ENCODE measurements at regions not wholly inside any gene's neighbourhood (a gene's known extent, or its start where the extent isn't known, plus 50 kb on each side); places are given as distances from the start of the nearest gene placed in this dataset.

- no peak for DNase-seq
These were observed 205.6 kb upstream of the EOLA2 start for GRCh38 chrX:150143721-150144440.

DNA sequence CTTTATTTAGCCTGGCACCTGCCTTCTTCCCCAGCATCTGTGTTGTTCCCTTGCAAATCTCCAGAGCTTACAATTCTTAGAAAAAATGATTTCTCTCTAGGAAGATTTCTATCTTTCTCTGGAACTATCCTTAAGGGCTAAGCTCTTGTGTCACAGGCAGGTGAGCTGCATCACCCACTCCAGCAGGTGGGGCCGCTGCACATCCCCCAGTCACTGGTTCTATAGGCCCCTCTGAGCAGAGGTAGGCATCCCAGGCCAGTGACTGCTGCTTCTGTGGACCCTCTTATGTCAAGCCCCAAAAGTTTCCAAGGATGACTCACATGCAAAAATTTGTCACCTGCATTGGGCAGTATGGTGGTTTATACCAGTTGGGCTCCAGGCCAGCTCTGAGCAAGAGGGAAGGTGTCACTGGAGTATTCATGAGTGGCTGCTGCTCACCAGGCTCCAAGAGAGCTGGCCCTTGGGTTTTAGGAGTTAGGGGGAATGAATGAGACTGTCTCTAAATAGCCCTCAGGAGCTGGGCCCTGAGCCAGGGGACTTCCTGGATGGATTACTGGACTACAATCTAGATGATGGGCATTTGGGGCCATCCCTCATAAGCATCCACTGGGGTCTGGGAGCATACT lies 208.1 kb upstream of the EOLA2 start:
- no peak for DNase-seq

DNA sequence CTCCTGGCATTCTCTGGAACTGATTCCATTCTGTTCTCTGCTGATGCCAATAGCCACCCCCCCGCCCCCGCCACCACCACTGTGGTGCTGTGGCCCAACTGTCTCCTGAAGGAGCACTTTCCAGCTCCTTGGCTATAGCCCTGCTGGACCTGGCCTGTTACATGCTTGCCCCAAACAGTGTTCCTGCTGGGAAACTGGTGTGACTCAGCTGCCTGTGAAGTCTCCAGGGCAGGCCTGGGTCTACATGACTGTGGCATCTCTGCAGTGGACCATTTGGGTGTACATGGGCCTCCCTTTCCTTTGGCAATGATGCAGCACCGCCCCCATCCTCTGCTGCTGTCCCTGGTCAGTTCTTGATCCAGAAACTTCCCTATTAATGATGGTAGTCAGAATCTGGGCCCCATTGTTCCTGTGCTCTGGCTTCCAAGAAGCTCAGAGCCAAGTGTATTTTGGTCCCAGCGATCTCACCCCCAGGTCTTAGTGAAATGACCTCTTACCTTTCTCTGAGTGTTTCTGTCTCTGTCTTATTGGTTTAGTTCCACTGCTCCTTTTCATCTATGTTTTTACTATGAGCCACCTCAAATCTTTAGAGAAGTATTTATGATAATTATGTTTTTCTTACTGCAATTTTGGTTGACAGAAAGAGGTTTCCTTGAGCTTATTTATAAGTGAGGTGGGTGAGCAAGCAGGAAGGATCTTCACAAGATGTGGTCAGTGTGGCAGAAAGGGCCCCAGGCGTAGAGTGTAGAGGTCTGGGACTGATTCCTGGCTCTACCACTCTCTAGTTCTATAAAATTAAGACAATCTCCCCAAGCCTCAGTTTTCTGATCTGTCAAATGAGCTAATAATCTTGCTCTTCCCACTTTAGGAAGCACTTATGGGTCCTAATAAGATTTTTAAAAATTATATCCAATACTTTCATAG lies 210.7 kb upstream of the EOLA2 start:
- no peak for DNase-seq

DNA sequence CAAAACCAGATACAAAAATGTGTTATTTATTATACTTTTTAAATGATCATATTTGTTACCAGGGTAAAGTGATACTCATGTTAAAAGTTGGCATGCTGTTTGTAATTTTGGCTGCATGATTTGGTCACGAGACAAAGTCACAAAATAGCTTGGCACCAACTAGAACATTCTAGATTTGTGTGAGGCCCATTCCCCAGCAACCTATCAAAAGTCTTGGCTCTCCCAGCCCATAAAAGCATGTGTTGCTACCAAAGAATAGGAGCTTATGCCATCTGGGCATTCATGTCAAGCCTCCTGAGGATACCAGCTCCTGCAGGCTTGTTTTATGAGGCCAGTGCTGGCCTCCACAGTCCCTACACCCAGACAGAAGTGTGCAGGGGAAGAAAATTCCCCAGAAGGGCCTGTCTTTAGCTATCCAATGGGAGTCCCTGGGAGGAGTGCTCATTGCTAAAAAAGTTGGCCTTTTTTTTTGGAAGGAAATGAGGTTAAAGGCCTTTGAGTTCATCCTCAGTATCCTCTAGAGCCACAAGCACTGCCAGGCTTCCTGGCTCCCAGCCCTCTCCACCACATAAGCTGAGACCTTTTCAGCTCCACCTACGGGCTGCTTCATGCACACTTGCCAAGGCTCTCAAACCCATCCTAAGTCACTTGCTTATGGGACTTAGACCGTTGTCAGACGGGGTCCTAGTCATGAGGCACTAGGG lies 211.9 kb upstream of the EOLA2 start:
- no peak for DNase-seq

DNA sequence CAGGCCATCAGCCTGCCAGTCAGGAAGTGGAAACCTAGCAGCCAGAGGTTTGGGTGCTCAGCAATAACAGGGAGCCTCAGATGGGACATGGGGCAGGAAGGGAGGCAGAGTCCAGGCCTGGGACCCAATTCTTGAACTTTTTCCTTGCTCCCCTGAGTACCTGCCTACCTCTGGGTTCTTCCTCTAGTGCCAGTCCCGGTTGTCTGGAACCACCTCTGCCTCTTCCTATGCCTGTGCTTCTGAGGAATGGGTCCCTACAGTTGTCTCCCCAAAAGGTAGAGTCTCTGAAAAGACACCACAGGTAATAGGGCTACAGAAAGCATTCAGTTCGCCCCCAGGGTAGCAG lies 212.4 kb upstream of the MAMLD1 start:
- no peak for DNase-seq

DNA sequence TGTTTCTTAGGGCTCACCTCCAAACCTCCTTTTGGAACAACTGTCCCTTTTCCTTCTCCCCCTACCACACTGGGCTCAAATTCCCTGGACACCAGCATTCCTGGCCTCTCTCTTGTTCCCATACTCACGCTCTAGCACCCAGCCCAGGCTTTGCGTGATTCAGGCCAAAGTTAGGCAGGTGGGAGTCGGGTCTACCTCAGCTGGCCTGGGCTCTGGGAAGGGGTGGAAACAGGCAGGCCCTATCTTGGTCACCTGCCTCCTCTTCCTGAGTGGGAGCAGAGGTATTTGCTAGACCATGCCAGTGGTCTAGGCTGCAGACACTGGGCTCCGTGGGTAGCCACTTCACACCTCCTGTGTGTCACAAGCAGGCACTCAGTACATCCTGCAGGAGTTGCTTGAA lies 211.1 kb upstream of the MAMLD1 start:
- DNase-seq, result no peak

DNA sequence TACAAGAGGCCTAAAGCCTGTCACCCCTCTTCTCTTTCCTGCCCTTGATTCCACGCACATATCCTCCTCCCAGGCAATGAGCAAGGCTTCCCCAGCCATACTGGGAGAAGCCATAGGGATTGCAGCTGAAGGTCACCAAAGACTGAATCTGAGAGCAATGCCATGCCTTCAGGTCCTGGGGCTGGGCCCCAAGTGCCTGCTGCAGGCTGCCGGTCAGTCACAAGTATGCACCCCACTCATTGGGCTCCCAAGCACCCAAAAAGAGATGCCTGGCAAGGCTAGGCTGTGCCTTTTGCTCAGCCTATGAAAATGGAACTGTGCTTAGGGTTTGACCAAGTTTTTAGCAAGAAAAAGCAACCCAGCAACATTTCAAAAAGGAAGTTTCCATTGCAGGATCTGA lies 210.6 kb upstream of the MAMLD1 start:
- DNase-seq, result no peak

GRCh38 chrX:150155436-150156035 lies 207.6 kb upstream of the MAMLD1 start:
- DNase-seq, result no peak

DNA sequence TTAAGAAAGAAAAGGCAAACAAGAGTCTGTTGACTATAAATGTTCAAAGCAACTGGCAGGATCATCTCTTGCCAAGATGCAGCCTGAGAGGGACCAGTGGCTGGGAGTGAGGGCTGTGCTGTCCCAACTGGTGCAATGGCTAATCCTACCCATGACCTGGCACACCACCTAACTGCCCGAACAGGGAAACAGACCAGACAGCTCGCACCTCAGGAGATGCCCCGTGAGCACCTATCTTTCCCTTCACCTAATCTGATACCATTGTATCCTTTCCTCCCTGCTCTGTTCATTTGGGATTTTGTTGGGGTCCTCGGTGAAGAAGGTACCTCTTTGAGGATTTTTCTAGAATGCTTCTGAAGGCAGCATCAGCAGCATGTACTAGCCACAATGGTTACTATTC lies 206.5 kb upstream of the MAMLD1 start:
- DNase-seq, result no peak

DNA sequence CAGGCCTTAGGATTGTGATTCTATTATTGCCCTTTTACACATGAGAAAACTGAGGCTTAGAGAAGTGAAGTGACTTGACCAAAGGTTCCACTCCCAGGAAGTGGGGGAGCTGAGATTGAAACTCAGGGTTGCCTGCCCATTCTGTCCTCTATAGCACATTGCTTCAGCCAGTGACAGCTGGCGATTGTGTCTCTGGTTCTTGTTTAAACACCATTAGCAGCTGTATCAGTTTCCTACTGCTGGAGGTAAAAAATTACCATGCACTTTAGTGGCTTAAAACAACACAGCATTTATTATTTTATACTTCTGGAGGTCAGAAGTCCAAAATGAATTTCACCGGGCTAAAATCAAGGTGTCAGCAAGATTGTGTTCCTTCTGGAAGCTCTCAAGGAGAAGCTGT lies 205.8 kb upstream of the MAMLD1 start:
- no peak for DNase-seq

GRCh38 chrX:150158554-150159332 lies 204.4 kb upstream of the MAMLD1 start:
- no peak for DNase-seq

- DNase-seq, result no peak
These were observed 203.6 kb upstream of the MAMLD1 start for GRCh38 chrX:150159537-150159936.

DNA sequence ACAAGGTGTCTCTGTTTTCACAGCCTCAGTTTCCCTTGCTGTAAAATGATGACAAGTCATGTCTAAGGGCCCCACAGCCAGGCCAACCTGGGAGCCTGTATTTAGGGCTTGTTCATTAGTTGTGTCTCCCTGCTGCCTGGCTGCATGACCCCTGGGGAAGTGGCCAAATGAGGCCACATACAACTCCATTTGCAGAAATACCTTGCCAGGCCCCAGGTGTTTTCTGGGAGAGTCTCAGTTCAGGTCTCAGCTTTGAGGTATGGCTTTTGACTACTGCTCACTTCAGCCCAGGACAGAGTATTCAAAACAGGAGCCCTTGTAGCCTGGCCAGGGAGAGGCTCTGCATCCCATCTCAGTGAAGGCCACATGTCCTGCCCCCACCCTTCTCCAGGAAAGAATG lies 202.5 kb upstream of the MAMLD1 start:
- DNase-seq, result no peak

DNA sequence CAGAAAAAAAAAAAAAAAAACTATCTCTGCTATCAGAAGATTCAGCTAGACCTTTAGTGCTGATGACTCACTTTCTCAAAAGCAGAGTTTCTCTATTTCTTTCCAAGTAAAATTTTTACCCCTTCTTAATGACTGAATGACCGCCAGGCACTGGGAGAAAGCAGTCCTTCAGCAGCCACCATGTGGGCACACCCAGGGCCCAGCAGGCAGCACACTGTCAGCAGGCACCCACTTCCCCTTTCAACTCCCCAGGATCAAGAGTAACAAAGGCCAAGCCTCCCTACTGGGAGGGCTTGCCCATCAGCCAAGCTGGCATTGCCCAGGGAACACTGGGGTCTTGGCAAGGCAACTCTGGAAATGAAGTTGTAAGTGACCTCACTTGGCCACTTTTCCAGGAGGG lies 201.9 kb upstream of the MAMLD1 start:
- DNase-seq, result no peak

GRCh38 chrX:150162141-150162540 lies 201.0 kb upstream of the MAMLD1 start:
- no peak for DNase-seq

GRCh38 chrX:150163221-150163930 lies 199.7 kb upstream of the MAMLD1 start:
- DNase-seq, result no peak

DNA sequence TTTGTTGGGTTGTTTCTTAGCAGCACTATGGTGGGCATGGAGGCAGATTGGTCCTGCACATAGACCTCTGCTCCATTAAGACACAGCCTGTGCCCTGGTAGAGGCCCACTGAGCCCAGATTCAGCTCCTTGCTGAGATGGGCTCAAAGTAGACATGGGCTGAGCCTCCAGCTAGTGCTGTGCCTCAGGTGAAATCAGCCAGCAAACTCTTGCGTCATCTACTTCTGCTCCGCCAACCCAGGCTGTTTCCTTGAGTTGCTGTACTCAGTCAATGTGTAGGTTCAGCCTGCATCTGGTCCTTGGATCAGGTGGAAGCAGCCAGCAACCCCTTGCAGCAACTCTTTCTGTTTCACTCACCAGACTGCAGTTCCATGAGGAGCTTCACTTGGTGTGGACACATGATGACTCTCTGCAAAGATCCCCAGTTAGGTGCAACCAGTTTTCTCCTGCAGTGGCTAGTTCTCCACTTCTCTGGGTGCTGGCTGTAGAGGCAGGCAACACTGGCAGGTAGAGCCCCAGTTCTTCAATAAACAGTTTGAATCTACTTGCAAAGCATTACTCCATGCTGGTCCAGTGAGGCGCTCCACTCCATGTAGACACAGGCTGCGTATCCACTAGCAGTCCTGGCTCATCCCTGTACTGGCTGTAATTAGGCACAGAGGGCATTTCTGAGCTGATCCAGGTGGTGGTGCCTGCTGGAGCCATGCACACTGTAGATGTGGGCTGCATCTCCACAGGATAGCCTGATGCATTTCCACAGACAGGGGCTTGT lies 199.0 kb upstream of the MAMLD1 start:
- DNase-seq, result no peak

DNA sequence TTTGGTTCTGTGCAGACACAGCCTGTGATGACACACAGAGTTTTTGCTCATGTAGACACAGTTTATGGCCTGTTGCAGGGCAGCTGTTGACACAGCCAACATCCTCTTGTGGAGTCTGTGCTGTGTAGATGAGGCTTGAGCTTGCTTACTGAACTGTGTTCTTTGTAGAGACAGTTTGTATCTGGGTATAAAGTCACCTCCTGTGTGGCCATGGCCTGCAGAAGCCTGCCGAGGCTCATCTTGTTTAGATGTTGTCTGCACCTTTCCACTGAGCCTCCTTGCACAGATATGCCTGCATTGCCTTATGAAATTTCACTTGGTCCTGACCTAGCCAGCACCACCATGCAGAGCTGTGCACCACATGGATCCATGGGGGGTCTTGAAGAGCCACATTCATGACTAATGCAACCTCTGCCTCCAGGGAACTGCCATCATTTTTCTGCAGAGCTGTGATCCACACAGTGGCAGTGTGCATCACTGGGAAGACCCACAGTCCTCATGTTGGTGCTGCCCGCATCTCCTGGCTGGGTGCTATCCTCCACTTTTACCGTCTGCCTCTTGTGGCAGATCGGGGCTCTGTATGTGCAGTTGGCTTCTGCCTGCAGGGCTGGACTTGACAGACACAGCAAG lies 198.0 kb upstream of the MAMLD1 start:
- DNase-seq, result no peak

- no peak for DNase-seq
These were observed 197.1 kb upstream of the MAMLD1 start for GRCh38 chrX:150165776-150166610.
